ENCODE measurements at regions not wholly inside any gene's neighbourhood (a gene's known extent, or its start where the extent isn't known, plus 50 kb on each side); places are given as distances from the start of the nearest gene placed in this dataset.

- Histone ChIP-seq H3K4me3 (no peak overlapping the region), H3K36me3 (no peaks in the 10 kb centered on the region), H3K27me3 (peaks cover 5% of the 10 kb centered on the region), H3K9me3 (no peaks in the 10 kb centered on the region), H3K4me1 (no peaks in the 10 kb centered on the region), H3K27ac (no peak overlapping the region)
- TF ChIP-seq CTCF (IDR thresholded peaks at IDR 0.05) (no peak), POLR2AphosphoS5 (IDR thresholded peaks at IDR 0.05) (no peak), POLR2A (IDR thresholded peaks at IDR 0.05) (no peak), EP300 (IDR thresholded peaks at IDR 0.05) (no peak)
- no peak for ATAC-seq
- 79 to 87% methylated on average over 3 to 6 of the region's 6 CpGs for WGBS, 2 donors (ENCODE audit: low coverage in 1 of 2)
Observed at GRCh38 chr13:38606699-38607535, 80.0 kb upstream of the FREM2 start.

GRCh38 chr13:38617936-38618335 is 68.9 kb upstream of the FREM2 start:
- no peak for ATAC-seq
- no peak overlapping the region for H3K27ac ChIP-seq
- TF ChIP-seq EP300 (IDR thresholded peaks at IDR 0.05) (no peak), POLR2AphosphoS5 (IDR thresholded peaks at IDR 0.05) (no peak)
- no peak overlapping the region for H3K4me3 ChIP-seq
- H3K27me3 ChIP-seq, result no peaks in the 10 kb centered on the region
- H3K4me1 ChIP-seq, result peaks cover 0 to 6% (median 0%) of the 10 kb centered on the region in 3 donors
- no peaks in the 10 kb centered on the region for H3K9me3 ChIP-seq
- H3K36me3 ChIP-seq, result no peaks in the 10 kb centered on the region
- WGBS, 2 donors (ENCODE audit: low coverage in 1 of 2), result 27 to 50% methylated on average over 1 of the region's 1 CpG

GRCh38 chr13:38618336-38618735 is 68.5 kb upstream of the FREM2 start:
- H3K27me3 ChIP-seq, result no peaks in the 10 kb centered on the region
- peaks cover 0 to 6% (median 0%) of the 10 kb centered on the region in 3 donors for H3K4me1 ChIP-seq
- no peaks in the 10 kb centered on the region for H3K9me3 ChIP-seq
- TF ChIP-seq POLR2A (IDR thresholded peaks at IDR 0.05), result no peak
- TF ChIP-seq EP300 (IDR thresholded peaks at IDR 0.05), result no peak
- no peak for TF ChIP-seq CTCF (IDR thresholded peaks at IDR 0.05)
- no peaks in the 10 kb centered on the region for H3K36me3 ChIP-seq
- H3K4me3 ChIP-seq, result no peak overlapping the region
- ATAC-seq, result no peak
- H3K27ac ChIP-seq, result no peak overlapping the region
- WGBS, 2 donors (ENCODE audit: low coverage in 1 of 2), result 59 to 72% methylated on average over 3 of the region's 3 CpGs

- 17 to 42% methylated on average over 1 of the region's 1 CpG for WGBS, 2 donors (ENCODE audit: low coverage in 1 of 2)
- H3K36me3 ChIP-seq, result no peaks in the 10 kb centered on the region
- no peak for ATAC-seq
- H3K9me3 ChIP-seq, result no peaks in the 10 kb centered on the region
- no peaks in the 10 kb centered on the region for H3K27me3 ChIP-seq
- TF ChIP-seq POLR2AphosphoS5 (IDR thresholded peaks at IDR 0.05), result no peak
- TF ChIP-seq EP300 (IDR thresholded peaks at IDR 0.05), result no peak
- TF ChIP-seq POLR2A (IDR thresholded peaks at IDR 0.05), result no peak
- no peak for TF ChIP-seq CTCF (IDR thresholded peaks at IDR 0.05)
- H3K4me3 ChIP-seq, result no peak overlapping the region
- peaks cover 0 to 6% (median 0%) of the 10 kb centered on the region in 3 donors for H3K4me1 ChIP-seq
- H3K27ac ChIP-seq, result no peak overlapping the region
Observed at GRCh38 chr13:38618881-38619280, 68.0 kb upstream of the FREM2 start.

GRCh38 chr13:38620876-38621275 is 66.0 kb upstream of the FREM2 start:
- Histone ChIP-seq H3K36me3 (no peaks in the 10 kb centered on the region), H3K27ac (no peak overlapping the region), H3K4me3 (no peak overlapping the region), H3K9me3 (no peaks in the 10 kb centered on the region), H3K4me1 (peaks cover 0 to 6% (median 0%) of the 10 kb centered on the region in 3 donors), H3K27me3 (no peaks in the 10 kb centered on the region)
- no peak for TF ChIP-seq POLR2A (IDR thresholded peaks at IDR 0.05)
- no peak for TF ChIP-seq POLR2AphosphoS5 (IDR thresholded peaks at IDR 0.05)
- TF ChIP-seq EP300 (IDR thresholded peaks at IDR 0.05), result no peak
- no peak for TF ChIP-seq CTCF (IDR thresholded peaks at IDR 0.05)
- 85% methylated on average over 4 of the region's 4 CpGs for WGBS, 2 donors (ENCODE audit: low coverage in 1 of 2)
- ATAC-seq, result no peak

Data from gastroesophageal sphincter (tissue), 4 donors.